ENCODE measurements at regions not wholly inside any gene's neighbourhood (a gene's known extent, or its start where the extent isn't known, plus 50 kb on each side); places are given as distances from the start of the nearest gene placed in this dataset.
"Not testable (repeated sequence)": the region's sequence is repeated elsewhere in the genome, so short reads cannot be mapped to it uniquely, and the experiment has no call there.

DNA sequence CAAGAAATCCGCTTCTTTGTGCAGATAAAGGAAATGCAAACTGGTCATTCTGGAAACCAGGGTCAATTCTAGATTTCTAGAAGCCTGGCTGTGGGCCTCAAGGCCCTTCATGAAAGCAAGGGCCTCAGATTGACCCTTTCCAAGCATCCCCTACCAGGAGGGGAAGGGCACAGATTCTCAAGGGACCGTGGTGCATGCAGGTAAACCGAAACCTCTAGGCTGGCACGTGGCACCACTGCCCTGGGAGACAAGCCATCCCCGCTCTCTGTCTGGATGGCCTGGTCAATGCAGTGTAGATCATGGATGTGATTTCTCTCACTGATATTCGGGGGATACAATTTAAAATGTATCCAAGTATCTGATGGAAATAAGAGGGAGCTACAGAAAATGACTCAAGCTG lies 69.4 kb downstream of the TOMM20 start:
- no peak for DNase-seq

DNA sequence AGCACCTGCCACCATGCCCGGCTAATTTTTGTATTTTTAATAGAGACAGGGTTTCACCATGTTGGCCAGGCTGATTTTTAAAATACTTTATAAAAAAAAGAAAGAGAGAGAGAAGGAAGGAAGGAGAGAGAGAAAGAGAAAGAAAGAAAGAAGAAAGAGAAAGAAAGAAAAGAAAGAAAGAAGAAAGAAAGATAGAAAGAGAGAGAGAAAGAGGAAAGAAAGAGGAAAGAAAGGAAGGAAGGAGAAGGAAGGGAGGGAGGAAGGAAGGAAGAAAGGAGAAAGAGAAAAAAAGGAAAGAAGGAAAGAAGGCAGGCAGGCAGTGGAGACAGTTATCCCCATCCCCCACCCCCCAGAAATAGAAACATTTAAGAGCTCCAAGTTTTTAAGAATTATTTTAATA lies 69.9 kb downstream of the TOMM20 start:
- DNase-seq = no peak

DNA sequence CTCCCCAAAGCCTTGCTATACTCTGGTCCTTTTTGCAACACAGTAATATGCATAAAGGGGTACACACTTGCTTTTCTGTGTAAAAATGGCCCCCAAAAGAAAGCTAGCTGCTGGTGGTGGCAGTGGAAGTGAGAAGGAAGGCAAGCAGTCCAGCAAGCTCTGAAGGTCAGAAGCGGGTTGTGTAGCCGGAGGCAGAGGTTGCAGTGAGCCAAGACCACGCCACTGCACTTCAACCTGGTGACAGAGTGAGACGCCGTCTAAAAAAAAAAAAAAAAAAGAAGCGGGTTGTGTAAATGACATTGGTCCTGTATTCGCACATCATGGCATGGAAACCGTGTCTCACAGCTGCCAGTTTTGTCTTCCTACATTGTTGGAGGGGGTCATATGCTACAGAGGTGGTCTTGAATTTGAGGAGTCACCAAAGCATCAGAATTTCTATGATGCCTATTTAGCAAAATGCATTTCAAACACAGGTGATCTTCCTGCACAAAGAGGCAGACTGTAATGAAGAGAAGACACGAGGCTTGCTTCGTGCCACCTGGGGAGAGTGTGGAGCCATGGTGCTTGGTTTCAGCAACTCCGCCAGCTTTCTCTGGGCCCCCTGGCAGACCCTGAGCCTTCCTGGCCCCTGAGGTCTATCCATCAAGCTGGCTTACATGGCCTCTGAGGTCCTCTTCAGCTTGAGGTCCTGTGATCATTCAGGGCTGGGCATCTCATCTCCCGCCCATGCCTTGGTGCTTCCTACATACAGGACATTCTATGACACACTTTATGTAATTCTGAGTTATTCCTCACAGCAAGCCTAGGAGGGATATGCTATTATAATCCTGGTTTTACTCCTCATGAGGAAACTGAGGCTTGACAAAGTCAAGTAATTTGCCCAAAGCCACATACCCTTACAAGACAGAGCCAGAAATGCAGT lies 71.0 kb downstream of the TOMM20 start:
- DNase-seq = no peak

DNA sequence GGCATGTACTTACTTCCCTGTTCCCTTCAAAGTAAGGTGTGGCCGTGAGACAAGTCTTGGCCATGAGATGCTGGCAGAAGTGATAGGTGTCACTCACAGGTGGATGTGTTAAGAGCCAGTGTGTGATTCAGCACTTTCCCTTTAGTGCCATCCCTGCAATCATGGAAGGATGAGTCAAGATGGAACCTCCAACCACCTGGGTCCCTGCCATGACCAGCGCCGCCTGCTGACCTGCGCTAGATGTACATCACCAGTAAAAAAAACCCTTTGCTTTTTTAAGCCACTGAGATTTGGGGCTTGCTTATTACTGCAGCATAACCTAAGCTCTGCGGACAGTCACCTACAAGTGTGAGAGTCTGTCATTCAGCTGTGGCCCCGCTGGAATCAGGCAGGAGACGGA lies 71.7 kb downstream of the TOMM20 start:
- DNase-seq = no peak

DNA sequence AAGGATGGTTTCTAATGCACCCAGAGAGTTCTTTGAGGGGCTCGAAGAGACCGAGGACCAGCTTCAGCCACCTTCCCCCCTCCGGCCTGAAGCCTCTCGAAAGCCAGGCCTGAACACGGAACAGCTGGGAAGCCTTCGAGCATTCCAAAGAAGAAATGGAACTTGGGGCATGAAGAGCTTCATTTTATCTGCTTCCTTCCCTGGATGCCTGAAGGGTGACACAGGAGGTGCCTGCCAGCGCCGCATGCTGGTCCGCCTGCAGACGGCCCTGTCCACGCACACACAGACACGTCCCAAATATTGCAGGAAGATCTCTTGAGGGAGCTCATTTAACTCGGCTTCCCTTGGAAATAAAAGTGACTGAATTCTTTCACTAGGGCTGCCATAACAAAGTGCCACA lies 73.7 kb downstream of the TOMM20 start:
- no peak for DNase-seq

DNA sequence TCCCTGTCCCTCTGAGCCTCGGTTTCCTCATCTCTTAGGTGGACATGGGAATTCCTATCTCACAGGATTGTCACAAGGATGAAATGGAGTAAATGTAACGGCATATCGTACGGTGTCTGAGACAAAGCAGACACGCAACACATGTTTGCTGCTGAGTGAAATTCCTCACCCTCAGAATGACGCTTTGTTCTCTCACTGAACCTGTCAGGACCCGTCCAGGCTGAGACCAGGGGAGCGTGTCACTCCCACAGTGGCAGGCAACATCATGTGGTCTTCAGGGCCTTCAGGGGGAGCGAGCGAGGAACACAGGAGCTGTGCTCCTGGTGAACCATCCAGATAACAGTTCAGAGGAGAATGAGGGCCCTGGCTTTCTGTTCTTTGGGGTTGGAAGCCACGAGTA lies 74.2 kb downstream of the TOMM20 start:
- no peak for DNase-seq

DNA sequence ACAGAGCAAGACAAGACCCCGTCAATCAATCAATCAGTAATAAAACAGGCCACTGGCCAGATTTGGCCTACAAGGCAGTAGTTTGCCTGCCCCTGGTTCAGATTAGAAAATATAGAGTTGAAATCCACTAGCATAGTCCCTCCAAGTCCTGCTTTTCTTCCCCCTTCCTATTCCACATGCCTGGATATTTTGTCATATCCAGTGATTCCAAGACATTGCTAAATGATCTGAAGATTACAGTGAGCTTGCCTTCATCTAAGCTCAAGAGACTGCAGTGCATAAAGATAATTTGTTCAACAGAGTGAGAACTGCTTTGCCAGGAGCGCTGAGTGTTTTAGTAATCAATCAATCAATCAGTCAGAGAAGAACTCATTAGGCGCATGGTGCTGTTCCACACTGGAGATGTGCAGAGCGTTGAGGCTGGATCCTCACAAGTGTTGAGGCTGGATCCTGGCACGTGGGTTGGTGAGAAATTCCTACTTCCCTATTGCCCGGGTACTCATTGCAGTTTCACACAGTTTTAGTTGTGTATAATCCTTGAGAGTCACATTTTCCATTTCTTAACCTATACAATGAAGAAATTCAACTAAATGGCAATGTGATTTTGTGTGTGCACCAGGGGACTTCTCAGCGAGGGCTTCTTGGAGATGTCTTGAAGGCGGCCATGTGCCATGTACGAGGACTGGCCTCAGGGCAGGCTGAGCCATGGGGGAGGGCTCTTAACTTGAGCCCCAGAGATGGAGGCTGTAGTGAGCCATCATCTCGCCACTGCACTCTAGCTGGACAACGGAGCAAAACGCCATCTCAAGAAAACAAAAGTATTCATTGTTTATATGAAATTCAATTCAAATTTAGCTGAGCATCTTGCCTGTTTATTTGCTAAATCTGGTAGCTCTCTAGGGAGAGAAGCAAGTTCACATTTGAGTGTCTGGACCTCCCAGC lies 76.3 kb downstream of the TOMM20 start:
- no peak for DNase-seq

DNA sequence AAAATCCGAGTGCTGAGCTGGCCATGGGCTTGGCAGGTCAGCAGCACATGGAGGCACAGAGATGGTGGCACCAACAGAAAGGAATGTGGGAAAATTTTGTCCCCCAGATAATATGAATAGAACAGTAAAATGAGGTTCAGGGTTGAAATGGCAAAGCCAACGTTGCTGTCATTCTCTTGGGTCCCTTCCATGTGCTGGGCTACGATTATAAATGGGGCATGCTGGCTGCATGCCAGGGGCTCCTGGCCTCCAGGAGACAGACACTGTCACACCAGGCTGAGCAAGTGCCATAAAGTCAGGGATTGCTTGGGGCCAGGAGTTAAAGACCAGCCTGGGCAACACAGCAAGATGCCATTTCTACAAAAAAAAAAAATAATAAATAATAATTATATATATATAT lies 77.1 kb downstream of the TOMM20 start:
- no peak for DNase-seq

DNA sequence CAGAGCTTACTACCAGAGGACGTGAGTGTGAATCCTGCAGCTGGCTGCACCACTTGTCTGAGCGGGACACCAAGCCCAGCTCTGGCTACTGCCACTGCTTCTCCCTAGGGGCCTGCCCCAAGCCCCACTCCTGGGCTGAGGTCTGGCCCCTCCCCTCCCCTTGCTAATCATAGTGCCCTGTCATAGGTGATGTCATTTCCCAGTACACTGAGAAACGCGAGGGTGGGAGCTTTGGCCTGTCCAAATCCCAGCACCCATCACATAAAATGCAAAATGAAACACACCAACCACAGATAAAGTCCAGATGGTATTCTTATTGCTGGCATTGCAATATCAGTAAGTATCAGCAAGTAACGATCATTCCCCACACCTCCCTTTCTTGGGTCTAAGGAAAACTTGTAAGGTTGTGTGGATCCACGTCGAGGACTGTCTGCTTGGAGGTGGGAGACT lies 77.7 kb downstream of the TOMM20 start:
- DNase-seq = no peak

DNA sequence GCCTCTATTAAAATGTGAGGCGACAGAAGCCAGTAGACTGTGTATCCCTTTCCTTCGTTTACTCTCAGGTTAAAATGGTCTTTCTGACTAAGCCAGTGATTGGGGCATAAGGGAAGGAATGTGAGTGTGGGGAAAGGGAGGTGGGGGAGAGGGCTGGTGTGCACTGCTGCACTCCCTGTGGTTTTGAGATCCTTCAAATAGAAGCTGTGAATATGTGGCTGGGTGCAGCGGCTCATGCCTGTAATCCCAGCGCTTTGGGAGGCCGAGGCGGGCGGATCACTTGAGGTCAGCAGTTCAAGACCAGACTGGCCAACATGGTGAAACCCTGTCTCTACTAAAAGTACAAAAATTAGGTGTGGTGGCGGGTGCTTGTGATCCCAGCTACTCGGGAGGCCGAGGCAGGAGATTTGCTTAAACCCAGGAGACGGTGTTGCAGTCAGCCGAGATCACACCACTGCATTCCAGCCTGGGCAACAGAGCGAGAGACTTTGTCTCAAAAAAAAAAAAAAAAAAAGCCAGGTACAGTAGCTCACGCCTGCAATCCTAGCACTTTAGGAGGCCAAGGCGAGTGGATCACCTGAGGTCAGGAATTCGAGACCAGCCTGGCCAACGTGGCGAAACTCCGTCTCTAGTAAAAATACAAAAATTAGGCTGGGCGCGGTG lies 78.8 kb downstream of the TOMM20 start:
- not testable (repeated sequence) for DNase-seq

DNA sequence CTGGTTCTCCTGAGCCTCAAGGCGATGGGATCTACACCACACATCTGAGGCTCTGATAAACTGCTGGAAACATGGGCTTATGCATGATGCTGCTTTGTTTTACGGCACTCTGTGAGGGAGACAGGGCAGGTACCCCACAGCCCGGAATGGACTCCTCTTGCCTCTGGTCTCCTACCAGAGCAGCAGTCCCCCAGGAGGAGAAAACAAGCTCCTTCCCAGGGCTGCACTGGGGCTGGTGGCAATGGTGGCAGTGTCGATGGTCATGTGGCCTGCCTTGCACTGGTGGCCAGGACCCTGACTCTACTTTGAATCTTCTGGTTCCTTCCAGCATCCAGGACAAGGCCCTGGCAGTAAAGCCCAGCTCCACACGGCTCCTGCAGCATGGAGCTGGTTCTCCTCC lies 79.4 kb downstream of the TOMM20 start:
- no peak for DNase-seq

DNA sequence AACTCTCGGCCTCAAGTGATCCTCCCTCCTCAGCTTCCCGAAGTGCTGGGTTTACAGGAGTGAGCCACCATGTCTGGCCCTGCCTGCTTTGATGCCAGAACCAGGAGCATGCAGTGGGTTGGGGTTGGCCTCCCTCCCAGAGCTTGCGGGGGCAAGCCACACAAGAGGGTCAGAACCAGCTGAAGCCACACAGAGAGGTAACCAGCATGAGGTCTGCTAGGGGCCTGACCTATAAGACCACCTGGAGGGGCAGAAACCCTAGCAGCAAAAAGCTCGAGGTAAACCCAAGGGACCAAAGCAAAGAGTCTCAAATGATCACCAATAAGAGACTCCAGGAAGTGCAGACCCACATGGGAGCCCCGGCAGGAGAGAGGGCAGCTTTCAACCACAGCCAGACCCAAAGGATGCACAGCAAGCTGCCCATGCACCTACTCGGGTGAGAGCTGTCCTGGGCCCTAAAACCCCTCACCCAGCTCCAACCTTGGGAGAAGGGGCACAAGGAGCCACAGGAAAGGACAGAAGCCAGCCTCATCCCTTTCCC lies 81.2 kb downstream of the TOMM20 start:
- DNase-seq = no peak

DNA sequence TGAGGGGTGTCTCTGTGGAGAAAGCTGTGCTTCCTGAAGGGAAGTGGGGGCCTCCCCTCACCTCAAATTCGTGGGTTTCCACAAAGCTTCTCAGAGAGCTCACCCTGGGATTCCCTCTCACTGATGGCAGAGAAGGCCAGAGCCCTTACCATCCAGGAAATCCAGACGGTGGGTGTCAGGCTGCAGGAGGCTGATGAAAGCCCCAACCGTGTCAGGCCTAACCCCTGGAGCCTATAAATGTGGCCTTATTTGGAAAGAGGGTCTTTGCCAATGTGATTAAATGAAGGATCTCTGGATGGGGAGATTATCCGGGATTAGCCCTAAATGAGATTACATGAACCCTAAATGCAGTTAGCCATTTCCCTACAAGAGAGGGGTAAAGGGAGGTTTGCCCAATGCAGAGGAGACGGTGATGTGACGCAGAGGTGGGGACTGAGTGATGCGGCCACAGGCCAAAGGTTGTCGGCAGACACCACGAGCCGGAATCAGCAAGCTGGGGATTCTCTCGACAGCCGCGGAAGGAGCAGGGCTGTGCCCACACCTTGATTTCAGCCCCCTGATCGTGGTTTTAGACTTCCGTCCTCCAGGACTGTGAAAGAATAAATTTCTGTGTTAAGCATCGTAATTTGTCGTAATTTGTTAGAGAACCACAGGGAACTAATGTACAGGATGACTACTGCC lies 82.6 kb downstream of the TOMM20 start:
- no peak for DNase-seq

DNA sequence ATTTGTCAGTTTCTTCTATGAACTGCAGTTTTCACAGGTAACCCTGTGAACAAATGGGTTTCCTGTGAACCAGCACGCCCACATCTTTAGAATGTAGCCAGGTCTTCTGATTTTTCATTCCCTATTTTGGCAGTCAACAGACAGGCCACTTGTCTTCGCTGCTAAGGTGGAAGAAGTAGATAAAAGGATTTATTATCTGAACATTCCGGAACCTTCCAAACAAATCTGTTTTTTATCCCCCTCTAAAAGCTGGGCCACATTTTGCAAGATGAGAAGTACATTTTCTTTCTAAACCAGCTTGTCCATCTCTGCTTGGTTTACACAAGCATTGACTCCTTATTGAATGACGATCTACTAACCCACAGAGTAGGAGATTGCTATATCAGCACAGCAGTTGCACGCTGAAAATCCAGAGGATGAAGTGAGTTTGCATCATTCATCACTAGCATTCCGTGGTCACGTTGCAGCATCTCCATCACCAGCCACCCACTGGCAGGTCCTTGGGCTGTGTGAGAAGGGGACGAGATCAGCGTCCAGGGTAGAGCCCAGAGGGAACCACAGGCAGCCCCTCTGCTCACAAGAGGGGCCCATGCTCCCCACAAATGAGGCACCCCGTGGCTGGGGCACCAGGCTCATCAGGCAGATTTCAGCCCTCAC lies 83.5 kb downstream of the TOMM20 start:
- DNase-seq = no peak

DNA sequence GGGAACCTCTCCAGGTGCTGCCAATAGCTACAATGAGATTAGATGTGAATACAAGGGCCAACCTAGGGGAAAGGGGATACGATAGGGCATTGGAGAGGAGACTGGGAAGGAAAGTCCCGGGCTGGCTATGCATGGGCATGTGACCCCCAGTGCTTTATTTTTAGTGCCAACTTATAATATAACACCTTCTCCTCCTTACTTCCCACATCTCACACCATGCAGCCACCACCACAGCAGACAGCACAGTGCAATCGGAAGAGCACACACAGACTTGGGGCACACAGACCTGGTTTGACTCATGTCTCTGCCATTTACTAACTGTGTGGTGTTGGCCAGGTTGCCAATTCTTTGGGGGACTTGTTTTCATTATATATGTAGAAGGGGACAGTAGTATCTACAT lies 85.4 kb downstream of the TOMM20 start:
- no peak for DNase-seq

DNA sequence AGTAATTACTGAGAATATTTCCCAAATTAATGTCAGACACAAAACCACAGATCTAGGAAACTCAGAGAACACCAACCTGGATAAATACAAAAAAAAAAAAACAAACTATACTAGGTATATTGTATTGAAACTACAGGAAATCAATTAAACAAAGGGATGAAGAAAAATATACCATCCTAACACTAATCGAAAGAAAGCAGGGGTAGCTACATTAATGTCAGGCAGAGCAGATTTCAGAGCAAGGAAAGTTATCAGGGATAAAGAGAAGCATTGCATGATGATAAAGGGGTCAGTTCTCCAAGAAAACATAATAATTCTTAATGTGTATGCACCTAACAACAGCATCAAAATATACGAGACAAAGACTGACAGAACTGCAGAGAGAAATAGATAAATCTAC lies 89.9 kb downstream of the TOMM20 start:
- no peak for DNase-seq

DNA sequence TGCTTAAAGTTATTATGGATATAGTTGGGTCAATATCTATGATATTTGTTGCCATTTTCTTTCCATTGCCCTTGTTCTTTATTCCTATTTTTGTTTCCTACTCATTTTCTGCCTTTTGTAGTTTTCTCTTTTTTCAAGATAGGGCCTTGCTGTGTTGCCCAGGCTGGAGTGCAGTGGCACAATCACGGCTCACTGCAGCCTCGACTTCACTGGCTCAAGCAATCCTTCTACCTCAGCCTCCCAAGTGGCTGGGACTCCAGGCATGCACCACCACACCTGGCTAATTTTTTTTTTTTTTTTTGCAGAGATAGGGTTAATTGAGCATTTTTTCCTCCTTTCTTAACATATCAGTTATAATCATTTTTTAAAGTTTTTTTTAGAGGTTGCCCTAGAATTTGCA lies 92.7 kb downstream of the TOMM20 start:
- DNase-seq = no peak

DNA sequence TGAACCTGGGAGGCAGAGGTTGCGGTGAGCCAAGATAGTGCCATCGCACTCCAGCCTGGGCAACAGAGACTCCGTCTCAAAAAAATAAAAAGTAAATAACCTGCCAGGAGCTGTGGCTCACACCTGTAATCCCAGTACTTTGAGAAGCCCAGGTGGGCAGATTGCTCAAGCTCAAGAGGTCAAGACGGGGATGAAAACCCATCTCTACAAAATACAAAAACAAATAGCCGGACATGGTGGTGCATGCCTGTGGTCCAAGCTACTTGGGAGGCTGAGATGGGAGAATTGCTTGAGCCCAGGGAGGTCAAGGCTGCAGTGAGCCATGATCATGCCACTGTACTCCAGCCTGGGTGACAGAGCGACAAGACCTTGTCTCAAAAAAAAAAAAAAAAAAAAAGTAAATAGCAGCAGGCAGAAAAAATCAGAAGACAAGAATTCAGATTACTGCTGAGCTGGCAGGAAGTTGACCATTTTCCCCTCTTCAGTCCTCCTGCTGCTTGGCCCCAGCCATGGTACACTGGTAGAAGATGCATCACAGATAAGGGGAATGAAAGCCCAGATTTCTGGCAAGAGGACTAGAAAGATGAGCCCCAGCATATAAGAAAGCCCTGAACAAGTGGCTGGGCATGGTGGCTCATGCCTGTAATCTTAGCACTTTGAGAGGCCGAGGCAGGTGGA lies 97.6 kb downstream of the TOMM20 start:
- no peak for DNase-seq

DNA sequence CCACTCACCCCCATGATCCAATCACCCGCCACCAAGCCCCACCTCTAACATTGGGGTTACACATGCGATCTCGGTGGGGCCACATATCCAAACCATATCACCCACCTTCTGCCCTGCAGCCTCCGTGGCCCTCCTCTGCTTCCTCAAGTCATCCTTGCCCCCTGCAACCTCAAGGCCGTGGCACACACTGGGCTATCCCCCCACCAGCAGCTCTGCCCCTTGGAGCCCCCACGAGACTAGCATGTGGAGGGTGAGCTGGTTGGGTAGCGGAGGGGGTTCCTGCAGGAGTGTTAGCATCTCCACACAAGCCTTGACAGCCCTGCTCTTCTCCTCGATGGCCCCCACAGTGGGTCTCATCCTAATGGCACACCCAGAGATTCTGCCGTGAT lies 100.8 kb downstream of the TOMM20 start:
- no peak for DNase-seq

DNA sequence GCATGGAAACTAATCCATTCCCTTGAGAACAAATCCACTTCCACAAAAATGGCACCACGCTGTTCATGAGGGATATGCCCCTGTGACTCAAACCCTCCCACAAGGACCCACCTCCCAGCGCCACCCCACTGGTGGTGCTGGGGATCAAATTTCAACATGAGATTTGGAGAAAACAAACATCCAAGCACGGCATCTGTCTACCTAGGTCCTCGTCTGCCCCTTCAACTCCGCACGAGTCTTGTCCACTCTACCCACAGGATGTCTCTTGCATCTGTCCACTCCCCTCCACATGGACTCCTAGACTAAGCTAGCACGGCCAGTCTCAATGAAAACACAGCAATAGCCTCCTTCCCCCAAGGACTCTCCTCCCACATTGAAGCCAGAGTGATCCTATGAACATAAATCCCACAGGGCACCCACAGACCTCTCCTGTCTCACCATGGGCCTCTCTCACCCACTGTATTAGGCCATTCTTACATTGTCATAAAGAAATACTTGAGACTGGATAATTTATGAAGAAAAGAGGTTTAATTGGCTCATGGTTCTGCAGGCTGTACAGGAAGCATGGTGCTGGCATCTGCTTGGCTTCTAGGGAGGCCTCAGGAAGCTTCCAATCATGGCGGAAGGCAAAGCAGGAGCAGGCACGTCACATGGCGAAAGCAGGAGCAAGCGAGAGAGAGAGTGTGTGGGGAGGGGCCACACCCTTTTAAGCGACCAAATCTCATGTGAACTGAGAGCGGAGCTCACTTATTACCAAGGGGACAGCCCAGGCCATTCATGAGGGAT lies 101.4 kb downstream of the TOMM20 start:
- DNase-seq = no peak

Data from T-helper 9 cell (primary cell).